GM23338 (cell line): ENCODE measurements at regions not wholly inside any gene's neighbourhood (a gene's known extent, or its start where the extent isn't known, plus 50 kb on each side); places are given as distances from the start of the nearest gene placed in this dataset.

Experiments used
- ATAC-seq: fragments of 200-7000 bp; cut with Tn5 transposase; 3 replicates; pipeline ENCODE4 v1.9.1; 2020
- DNase-seq: peaks from one replicate; pipeline ENCODE4 v3.0.0-alpha.2; 2015; ENCODE audit warnings: low spot score
- H2AFZ ChIP-seq: fragments of 200-600 bp; sonication (generic); 2 replicates; pipeline ENCODE4 v1.8.0; 2016; ENCODE audit warnings: antibody characterized with exemption, mild to moderate bottlenecking, moderate library complexity
- H3F3A ChIP-seq: fragments of 200-600 bp; sonication (generic); replicated peaks from 2 replicates; pipeline ENCODE4 v1.8.0; 2017; ENCODE audit warnings: antibody characterized with exemption, mixed run types, low read depth
- H3K27ac ChIP-seq: fragments of 200-600 bp; sonication (generic); 2 replicates; pipeline ENCODE4 v1.6.1; 2016; ENCODE audit warnings: low read depth
- H3K27me3 ChIP-seq: fragments of 200-600 bp; sonication (generic); 2 replicates; pipeline ENCODE4 v1.8.0; 2016; ENCODE audit warnings: mild to moderate bottlenecking, mixed run types, moderate library complexity; ENCODE audit not compliant: insufficient read depth
- H3K36me3 ChIP-seq: fragments of 200-600 bp; sonication (generic); 2 replicates; pipeline ENCODE4 v1.8.0; 2016; ENCODE audit warnings: mild to moderate bottlenecking; ENCODE audit not compliant: insufficient read depth
- H3K4me1 ChIP-seq: fragments of 200-600 bp; sonication (generic); 2 replicates; pipeline ENCODE4 v1.8.0; 2016; ENCODE audit warnings: mild to moderate bottlenecking, moderate library complexity; ENCODE audit not compliant: insufficient read depth
- H3K4me2 ChIP-seq: fragments of 200-600 bp; sonication (generic); 2 replicates; pipeline ENCODE4 v1.7.1; 2017; ENCODE audit warnings: mixed run types
- H3K4me3 ChIP-seq: fragments of 200-600 bp; sonication (generic); 2 replicates; pipeline ENCODE4 v1.6.1; 2016; ENCODE audit warnings: mixed run types
- H3K79me2 ChIP-seq: fragments of 200-600 bp; sonication (generic); replicated peaks from 2 replicates; pipeline ENCODE4 v1.8.0; 2017; ENCODE audit warnings: mild to moderate bottlenecking; ENCODE audit not compliant: insufficient read depth
- H3K9me2 ChIP-seq: fragments of 200-600 bp; sonication (generic); 2 replicates; pipeline ENCODE4 v1.8.0; 2017; ENCODE audit not compliant: insufficient read depth
- H4K20me1 ChIP-seq: fragments of 200-600 bp; sonication (generic); replicated peaks from 2 replicates; pipeline ENCODE4 v1.8.0; 2017; ENCODE audit warnings: mild to moderate bottlenecking; ENCODE audit not compliant: insufficient read depth
- H3K27ac Mint-ChIP-seq: 2 replicates; pipeline ENCODE4 v1.8.0; 2020; ENCODE audit warnings: inconsistent platforms, mild to moderate bottlenecking, moderate library complexity, mixed read lengths
- H3K27me3 Mint-ChIP-seq: 3 replicates; pipeline ENCODE4 v1.8.0; 2022; ENCODE audit warnings: low read depth, mild to moderate bottlenecking, moderate library complexity, mixed read lengths, inconsistent platforms; ENCODE audit not compliant: insufficient read depth, poor library complexity
- H3K36me3 Mint-ChIP-seq: 3 replicates; pipeline ENCODE4 v1.8.0; 2021; ENCODE audit warnings: low read depth, mild to moderate bottlenecking, inconsistent platforms, moderate library complexity, mixed read lengths
- H3K4me1 Mint-ChIP-seq: 3 replicates; pipeline ENCODE4 v1.8.0; 2020; ENCODE audit warnings: mild to moderate bottlenecking, inconsistent platforms, mixed read lengths
- H3K4me3 Mint-ChIP-seq: 3 replicates; pipeline ENCODE4 v1.8.0; 2021; ENCODE audit warnings: moderate library complexity, mild to moderate bottlenecking, inconsistent platforms, mixed read lengths
- H3K9me3 Mint-ChIP-seq: 3 replicates; pipeline ENCODE4 v1.8.0; 2020; ENCODE audit warnings: moderate library complexity, mild to moderate bottlenecking, inconsistent platforms, mixed read lengths
- CREB1 ChIP-seq: fragments of 250-450 bp; sonication (Bioruptor Pico); IDR thresholded peaks from 2 replicates; pipeline ENCODE4 v1.5.0; 2020; ENCODE audit warnings: low read depth, mild to moderate bottlenecking, moderate library complexity
- EZH2 ChIP-seq: fragments of 200-600 bp; sonication (generic); IDR thresholded peaks from one replicate; pipeline ENCODE4 v1.8.0; 2017; ENCODE audit warnings: antibody characterized with exemption, mild to moderate bottlenecking, low read depth; ENCODE audit not compliant: unreplicated experiment
- EZH2phosphoT487 ChIP-seq: fragments of 200-600 bp; sonication (generic); IDR thresholded peaks from one replicate; pipeline ENCODE4 v1.8.1; 2018; ENCODE audit warnings: antibody characterized with exemption; ENCODE audit not compliant: unreplicated experiment
- JUNB ChIP-seq: IDR thresholded peaks from one replicate; pipeline ENCODE4 v1.6.1; 2016; ENCODE audit warnings: antibody characterized with exemption; ENCODE audit not compliant: unreplicated experiment
- NANOG ChIP-seq: IDR thresholded peaks from 2 replicates; pipeline ENCODE4 v1.6.1; 2016; ENCODE audit warnings: antibody characterized with exemption, borderline replicate concordance
- POLR2AphosphoS5 ChIP-seq: IDR thresholded peaks from 2 replicates; pipeline ENCODE4 v1.6.1; 2016; ENCODE audit warnings: antibody characterized with exemption, low read depth
- STAT1 ChIP-seq: IDR thresholded peaks from one replicate; pipeline ENCODE4 v1.6.1; 2016; ENCODE audit warnings: antibody characterized with exemption; ENCODE audit not compliant: unreplicated experiment
- ZNF114 ChIP-seq: fragments of 250-450 bp; sonication (Bioruptor Pico); IDR thresholded peaks from 2 replicates; pipeline ENCODE4 v1.5.0; 2020; ENCODE audit warnings: mild to moderate bottlenecking, moderate library complexity
- ZNF331 ChIP-seq: fragments of 250-450 bp; sonication (Bioruptor Pico); IDR thresholded peaks from 2 replicates; pipeline ENCODE4 v1.5.0; 2020; ENCODE audit warnings: low read depth, mild to moderate bottlenecking, moderate library complexity
- TF ChIP-seq, protein P1 (sequence below): fragments of 250-450 bp; sonication (Bioruptor Pico); IDR thresholded peaks from 2 replicates; pipeline ENCODE4 v1.5.0; 2020; ENCODE audit warnings: mild to moderate bottlenecking, moderate library complexity
- TF ChIP-seq, protein P2 (sequence below), 2 experiments: fragments of 200-600 bp in 1 of 2; sonication (generic) in 1 of 2; conservative IDR thresholded peaks; 2 replicates each; pipeline versions ENCODE4 v1.5.1 to v1.6.1; 2016 to 2017; ENCODE audit warnings: antibody characterized with exemption in 2 of 2, low read depth in 2 of 2, mild to moderate bottlenecking in 2 of 2, moderate library complexity in 1 of 2
- TF ChIP-seq, protein P3 (sequence below): IDR thresholded peaks from one replicate; pipeline ENCODE4 v1.6.1; 2018; ENCODE audit warnings: antibody characterized with exemption; ENCODE audit not compliant: unreplicated experiment
- TF ChIP-seq, protein P4 (sequence below): IDR thresholded peaks from 2 replicates; pipeline ENCODE4 v1.6.1; 2016; ENCODE audit warnings: antibody characterized with exemption

DNA sequence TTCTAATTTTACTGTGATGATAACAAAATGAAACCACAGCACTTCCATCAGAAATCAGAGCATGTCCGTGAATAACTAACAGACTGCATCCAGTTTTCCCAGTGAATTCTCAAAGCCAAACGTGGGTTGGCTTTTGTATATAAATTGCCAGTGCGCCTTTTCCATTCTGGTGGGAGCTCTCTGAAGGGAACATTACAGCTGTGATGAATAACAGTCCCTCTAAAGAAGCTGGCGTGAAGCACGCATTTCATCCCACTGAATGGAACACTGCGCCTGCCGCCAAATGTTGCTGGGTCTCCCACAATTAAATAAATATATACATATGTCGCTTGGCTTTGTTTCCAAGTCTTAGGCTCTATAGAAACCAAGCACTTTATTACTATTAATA, 113.0 kb upstream of the PFN2 start:
- no peak overlapping the region for H3K4me3 Mint-ChIP-seq
- H3K4me1 ChIP-seq = 0 out of 2 replicates have a peak, but pooled peaks cover 3% of the 10 kb centered on the region
- no peaks in the 10 kb centered on the region for H3F3A ChIP-seq
- peaks cover 4% of the 10 kb centered on the region for H3K27me3 Mint-ChIP-seq
- no peaks in the 10 kb centered on the region for H3K9me2 ChIP-seq
- no peaks in the 10 kb centered on the region for H3K36me3 ChIP-seq
- peaks cover 2% of the 10 kb centered on the region; the same call in 2 of the 3 replicates for H3K9me3 Mint-ChIP-seq
- TF ChIP-seq, protein P1, sequence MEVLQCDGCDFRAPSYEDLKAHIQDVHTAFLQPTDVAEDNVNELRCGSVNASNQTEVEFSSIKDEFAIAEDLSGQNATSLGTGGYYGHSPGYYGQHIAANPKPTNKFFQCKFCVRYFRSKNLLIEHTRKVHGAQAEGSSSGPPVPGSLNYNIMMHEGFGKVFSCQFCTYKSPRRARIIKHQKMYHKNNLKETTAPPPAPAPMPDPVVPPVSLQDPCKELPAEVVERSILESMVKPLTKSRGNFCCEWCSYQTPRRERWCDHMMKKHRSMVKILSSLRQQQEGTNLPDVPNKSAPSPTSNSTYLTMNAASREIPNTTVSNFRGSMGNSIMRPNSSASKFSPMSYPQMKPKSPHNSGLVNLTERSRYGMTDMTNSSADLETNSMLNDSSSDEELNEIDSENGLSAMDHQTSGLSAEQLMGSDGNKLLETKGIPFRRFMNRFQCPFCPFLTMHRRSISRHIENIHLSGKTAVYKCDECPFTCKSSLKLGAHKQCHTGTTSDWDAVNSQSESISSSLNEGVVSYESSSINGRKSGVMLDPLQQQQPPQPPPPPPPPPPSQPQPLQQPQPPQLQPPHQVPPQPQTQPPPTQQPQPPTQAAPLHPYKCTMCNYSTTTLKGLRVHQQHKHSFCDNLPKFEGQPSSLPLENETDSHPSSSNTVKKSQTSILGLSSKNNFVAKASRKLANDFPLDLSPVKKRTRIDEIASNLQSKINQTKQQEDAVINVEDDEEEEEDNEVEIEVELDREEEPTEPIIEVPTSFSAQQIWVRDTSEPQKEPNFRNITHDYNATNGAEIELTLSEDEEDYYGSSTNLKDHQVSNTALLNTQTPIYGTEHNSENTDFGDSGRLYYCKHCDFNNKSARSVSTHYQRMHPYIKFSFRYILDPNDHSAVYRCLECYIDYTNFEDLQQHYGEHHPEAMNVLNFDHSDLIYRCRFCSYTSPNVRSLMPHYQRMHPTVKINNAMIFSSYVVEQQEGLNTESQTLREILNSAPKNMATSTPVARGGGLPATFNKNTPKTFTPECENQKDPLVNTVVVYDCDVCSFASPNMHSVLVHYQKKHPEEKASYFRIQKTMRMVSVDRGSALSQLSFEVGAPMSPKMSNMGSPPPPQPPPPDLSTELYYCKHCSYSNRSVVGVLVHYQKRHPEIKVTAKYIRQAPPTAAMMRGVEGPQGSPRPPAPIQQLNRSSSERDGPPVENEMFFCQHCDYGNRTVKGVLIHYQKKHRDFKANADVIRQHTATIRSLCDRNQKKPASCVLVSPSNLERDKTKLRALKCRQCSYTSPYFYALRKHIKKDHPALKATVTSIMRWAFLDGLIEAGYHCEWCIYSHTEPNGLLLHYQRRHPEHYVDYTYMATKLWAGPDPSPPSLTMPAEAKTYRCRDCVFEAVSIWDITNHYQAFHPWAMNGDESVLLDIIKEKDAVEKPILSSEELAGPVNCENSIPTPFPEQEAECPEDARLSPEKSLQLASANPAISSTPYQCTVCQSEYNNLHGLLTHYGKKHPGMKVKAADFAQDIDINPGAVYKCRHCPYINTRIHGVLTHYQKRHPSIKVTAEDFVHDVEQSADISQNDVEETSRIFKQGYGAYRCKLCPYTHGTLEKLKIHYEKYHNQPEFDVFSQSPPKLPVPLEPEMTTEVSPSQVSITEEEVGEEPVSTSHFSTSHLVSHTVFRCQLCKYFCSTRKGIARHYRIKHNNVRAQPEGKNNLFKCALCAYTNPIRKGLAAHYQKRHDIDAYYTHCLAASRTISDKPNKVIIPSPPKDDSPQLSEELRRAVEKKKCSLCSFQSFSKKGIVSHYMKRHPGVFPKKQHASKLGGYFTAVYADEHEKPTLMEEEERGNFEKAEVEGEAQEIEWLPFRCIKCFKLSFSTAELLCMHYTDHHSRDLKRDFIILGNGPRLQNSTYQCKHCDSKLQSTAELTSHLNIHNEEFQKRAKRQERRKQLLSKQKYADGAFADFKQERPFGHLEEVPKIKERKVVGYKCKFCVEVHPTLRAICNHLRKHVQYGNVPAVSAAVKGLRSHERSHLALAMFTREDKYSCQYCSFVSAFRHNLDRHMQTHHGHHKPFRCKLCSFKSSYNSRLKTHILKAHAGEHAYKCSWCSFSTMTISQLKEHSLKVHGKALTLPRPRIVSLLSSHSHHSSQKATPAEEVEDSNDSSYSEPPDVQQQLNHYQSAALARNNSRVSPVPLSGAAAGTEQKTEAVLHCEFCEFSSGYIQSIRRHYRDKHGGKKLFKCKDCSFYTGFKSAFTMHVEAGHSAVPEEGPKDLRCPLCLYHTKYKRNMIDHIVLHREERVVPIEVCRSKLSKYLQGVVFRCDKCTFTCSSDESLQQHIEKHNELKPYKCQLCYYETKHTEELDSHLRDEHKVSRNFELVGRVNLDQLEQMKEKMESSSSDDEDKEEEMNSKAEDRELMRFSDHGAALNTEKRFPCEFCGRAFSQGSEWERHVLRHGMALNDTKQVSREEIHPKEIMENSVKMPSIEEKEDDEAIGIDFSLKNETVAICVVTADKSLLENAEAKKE = no peak
- TF ChIP-seq, protein P2, sequence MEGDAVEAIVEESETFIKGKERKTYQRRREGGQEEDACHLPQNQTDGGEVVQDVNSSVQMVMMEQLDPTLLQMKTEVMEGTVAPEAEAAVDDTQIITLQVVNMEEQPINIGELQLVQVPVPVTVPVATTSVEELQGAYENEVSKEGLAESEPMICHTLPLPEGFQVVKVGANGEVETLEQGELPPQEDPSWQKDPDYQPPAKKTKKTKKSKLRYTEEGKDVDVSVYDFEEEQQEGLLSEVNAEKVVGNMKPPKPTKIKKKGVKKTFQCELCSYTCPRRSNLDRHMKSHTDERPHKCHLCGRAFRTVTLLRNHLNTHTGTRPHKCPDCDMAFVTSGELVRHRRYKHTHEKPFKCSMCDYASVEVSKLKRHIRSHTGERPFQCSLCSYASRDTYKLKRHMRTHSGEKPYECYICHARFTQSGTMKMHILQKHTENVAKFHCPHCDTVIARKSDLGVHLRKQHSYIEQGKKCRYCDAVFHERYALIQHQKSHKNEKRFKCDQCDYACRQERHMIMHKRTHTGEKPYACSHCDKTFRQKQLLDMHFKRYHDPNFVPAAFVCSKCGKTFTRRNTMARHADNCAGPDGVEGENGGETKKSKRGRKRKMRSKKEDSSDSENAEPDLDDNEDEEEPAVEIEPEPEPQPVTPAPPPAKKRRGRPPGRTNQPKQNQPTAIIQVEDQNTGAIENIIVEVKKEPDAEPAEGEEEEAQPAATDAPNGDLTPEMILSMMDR (conservative IDR thresholded peaks at IDR 0.05; ENCODE audit: low read depth in 2 of 2) = no peak
- TF ChIP-seq CREB1 (CRISPR knock-in tag) = no peak
- no peak for TF ChIP-seq ZNF331 (CRISPR knock-in tag)
- TF ChIP-seq, protein P3, sequence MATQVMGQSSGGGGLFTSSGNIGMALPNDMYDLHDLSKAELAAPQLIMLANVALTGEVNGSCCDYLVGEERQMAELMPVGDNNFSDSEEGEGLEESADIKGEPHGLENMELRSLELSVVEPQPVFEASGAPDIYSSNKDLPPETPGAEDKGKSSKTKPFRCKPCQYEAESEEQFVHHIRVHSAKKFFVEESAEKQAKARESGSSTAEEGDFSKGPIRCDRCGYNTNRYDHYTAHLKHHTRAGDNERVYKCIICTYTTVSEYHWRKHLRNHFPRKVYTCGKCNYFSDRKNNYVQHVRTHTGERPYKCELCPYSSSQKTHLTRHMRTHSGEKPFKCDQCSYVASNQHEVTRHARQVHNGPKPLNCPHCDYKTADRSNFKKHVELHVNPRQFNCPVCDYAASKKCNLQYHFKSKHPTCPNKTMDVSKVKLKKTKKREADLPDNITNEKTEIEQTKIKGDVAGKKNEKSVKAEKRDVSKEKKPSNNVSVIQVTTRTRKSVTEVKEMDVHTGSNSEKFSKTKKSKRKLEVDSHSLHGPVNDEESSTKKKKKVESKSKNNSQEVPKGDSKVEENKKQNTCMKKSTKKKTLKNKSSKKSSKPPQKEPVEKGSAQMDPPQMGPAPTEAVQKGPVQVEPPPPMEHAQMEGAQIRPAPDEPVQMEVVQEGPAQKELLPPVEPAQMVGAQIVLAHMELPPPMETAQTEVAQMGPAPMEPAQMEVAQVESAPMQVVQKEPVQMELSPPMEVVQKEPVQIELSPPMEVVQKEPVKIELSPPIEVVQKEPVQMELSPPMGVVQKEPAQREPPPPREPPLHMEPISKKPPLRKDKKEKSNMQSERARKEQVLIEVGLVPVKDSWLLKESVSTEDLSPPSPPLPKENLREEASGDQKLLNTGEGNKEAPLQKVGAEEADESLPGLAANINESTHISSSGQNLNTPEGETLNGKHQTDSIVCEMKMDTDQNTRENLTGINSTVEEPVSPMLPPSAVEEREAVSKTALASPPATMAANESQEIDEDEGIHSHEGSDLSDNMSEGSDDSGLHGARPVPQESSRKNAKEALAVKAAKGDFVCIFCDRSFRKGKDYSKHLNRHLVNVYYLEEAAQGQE = no peak
- no peak for TF ChIP-seq NANOG
- no peak for TF ChIP-seq JUNB
- TF ChIP-seq STAT1 = no peak
- no peak for TF ChIP-seq EZH2
- TF ChIP-seq, protein P4, sequence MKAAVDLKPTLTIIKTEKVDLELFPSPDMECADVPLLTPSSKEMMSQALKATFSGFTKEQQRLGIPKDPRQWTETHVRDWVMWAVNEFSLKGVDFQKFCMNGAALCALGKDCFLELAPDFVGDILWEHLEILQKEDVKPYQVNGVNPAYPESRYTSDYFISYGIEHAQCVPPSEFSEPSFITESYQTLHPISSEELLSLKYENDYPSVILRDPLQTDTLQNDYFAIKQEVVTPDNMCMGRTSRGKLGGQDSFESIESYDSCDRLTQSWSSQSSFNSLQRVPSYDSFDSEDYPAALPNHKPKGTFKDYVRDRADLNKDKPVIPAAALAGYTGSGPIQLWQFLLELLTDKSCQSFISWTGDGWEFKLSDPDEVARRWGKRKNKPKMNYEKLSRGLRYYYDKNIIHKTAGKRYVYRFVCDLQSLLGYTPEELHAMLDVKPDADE = no peak
- no peak for TF ChIP-seq POLR2AphosphoS5
- TF ChIP-seq ZNF114 (CRISPR knock-in tag) = no peak
- no peak for TF ChIP-seq EZH2phosphoT487
- H4K20me1 ChIP-seq = no peaks in the 10 kb centered on the region
- no peaks in the 10 kb centered on the region for H3K27me3 ChIP-seq
- H3K27ac ChIP-seq = no peak overlapping the region
- H2AFZ ChIP-seq = no peak overlapping the region
- no peak for ATAC-seq
- no peak overlapping the region for H3K4me3 ChIP-seq
- no peak overlapping the region for H3K27ac Mint-ChIP-seq
- H3K4me2 ChIP-seq = no peak overlapping the region
- no peaks in the 10 kb centered on the region for H3K36me3 Mint-ChIP-seq
- peaks cover 8% of the 10 kb centered on the region for H3K4me1 Mint-ChIP-seq
- DNase-seq = no peak
- no peaks in the 10 kb centered on the region for H3K79me2 ChIP-seq
